Kidney epithelial cell (primary cell): ENCODE measurements at regions not wholly inside any gene's neighbourhood (a gene's known extent, or its start where the extent isn't known, plus 50 kb on each side); places are given as distances from the start of the nearest gene placed in this dataset.

Source experiments
- DNase-seq: peaks from one replicate; pipeline ENCODE4 v3.0.0-alpha.2; 2010; ENCODE audit warnings: low read depth
- H3K27me3 ChIP-seq: 2 replicates; pipeline ENCODE4 v1.6.0; 2011; ENCODE audit warnings: low read length; ENCODE audit not compliant: control insufficient read depth, insufficient read depth
- H3K36me3 ChIP-seq: 2 replicates; pipeline ENCODE4 v1.5.1; 2011; ENCODE audit warnings: low read length; ENCODE audit not compliant: control insufficient read depth, insufficient read depth
- H3K4me3 ChIP-seq: 2 replicates; pipeline ENCODE4 v1.5.1; 2011; ENCODE audit warnings: low read depth, mild to moderate bottlenecking, control low read depth, low read length
- TF ChIP-seq, protein P1 (sequence below): IDR thresholded peaks from 2 replicates; pipeline ENCODE4 v1.5.1; 2011; ENCODE audit warnings: mild to moderate bottlenecking, moderate library complexity, low read length, control low read depth, inconsistent platforms; ENCODE audit not compliant: insufficient read depth, poor library complexity, severe bottlenecking

DNA sequence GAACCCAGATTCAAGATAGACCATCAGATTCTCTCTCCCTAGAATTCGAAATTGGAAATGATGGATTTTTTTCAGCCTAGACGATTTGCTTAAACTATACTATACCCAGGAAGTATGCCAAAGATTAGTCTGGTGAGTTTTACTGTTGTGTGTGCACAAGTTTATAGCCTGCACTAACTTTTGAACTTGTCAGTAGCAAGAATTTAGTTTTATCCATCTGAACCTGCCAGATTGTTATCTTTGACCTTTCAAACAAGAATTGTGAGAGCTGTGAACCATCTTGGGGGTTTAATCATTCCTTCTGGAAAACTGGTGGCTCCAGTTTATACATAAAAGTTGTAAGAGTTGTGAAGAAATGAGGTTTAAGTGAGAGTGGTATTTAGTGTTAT, 243.5 kb upstream of the DAAM1 start:
- Histone ChIP-seq H3K27me3 (no peaks in the 10 kb centered on the region), H3K4me3 (no peak overlapping the region), H3K36me3 (no peaks in the 10 kb centered on the region)
- no peak for DNase-seq
- TF ChIP-seq, protein P1, sequence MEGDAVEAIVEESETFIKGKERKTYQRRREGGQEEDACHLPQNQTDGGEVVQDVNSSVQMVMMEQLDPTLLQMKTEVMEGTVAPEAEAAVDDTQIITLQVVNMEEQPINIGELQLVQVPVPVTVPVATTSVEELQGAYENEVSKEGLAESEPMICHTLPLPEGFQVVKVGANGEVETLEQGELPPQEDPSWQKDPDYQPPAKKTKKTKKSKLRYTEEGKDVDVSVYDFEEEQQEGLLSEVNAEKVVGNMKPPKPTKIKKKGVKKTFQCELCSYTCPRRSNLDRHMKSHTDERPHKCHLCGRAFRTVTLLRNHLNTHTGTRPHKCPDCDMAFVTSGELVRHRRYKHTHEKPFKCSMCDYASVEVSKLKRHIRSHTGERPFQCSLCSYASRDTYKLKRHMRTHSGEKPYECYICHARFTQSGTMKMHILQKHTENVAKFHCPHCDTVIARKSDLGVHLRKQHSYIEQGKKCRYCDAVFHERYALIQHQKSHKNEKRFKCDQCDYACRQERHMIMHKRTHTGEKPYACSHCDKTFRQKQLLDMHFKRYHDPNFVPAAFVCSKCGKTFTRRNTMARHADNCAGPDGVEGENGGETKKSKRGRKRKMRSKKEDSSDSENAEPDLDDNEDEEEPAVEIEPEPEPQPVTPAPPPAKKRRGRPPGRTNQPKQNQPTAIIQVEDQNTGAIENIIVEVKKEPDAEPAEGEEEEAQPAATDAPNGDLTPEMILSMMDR, result no peak

DNA sequence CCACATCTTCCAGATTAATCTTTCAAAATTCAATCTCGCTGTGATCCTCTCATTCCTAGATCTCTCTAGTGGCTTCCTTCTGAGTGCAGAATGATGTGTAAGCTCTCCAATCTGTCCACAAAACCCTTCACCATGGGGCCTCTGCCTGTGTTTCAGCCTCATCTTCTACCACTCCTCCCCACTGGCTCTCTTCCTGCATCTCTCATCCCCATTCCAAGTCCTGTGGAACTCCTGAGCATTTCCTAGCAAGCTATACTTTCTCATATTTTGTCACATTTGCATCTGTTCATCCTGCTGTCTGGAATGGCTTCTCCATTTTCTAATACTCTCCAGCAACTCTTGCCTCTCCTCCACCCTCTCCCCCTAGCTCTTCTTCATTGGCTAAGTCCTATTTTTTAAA, 242.0 kb upstream of the DAAM1 start:
- H3K27me3 ChIP-seq, result no peaks in the 10 kb centered on the region
- no peaks in the 10 kb centered on the region for H3K36me3 ChIP-seq
- H3K4me3 ChIP-seq, result no peak overlapping the region
- TF ChIP-seq, protein P1, result no peak
- DNase-seq, result no peak

DNA sequence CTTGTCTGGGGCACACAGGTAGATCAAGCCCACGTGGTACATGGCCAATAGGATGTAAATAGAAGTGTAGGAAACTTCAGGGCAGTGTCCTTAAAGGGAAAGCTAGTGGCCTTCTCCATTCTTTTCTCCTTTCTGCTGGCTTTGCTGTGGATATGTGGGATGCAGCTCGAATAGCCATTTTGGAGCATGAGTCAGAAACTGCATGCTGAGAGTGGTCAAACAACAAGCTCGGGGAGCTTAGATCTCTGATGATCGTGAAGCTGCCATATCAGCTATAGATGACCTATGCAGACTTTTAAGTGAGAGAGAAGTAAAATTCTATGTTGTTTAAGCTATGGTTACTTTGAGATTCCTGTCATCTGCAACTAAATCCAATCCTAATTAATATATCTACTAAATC, 241.3 kb upstream of the DAAM1 start:
- no peak overlapping the region for H3K4me3 ChIP-seq
- DNase-seq, result no peak
- no peaks in the 10 kb centered on the region for H3K36me3 ChIP-seq
- no peaks in the 10 kb centered on the region for H3K27me3 ChIP-seq
- TF ChIP-seq, protein P1, result no peak

DNA sequence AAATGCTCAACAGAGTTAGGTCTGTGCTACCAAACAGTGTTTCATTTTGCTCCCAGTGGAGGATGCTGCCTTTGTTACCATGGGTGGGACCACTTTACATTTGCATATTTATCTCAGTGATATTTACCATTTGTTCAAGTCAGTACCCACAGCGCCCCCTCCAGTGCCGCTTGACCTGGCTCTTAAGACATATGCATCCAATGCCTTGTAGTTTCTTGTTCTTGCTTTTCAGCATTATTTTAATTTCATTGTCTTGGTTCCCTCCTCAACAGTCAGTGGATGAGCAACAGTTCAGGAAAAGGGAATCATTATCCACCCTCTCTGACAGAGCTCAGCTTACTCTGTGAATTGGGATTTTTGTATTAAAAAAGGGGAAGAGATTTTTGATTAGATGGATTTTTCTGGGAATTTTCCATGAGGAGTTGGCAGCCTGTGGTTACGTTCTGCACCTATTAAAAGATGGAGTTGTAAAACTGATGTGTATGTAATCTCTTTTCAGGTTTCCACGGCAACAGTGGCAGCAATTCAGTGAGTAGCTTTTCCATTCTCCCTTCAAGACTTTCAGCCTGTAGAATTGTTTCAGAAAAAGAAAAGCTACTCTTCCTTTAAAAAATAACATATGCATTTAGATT, 240.5 kb upstream of the DAAM1 start:
- H3K27me3 ChIP-seq, result no peaks in the 10 kb centered on the region
- no peaks in the 10 kb centered on the region for H3K36me3 ChIP-seq
- TF ChIP-seq, protein P1, result no peak
- DNase-seq, result no peak
- H3K4me3 ChIP-seq, result no peak overlapping the region

DNA sequence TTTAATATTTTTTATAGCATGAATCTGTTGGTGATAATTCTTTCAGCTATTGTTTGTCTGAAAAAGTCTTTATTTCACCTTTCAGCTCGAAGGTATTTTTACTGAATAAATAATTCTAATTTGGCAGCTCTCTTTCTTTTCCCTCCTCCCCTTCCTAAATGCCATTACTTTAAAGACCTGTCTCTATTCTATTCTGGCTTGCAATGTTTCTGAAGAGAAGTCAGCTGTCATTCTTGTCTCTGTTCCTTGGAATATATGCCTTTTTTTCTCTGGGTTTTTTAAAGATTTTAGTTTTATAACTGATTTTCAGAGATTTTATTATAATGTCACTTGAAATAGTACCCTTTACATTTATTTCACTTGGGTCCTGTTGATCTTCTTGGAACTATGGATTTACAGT, 237.9 kb upstream of the DAAM1 start:
- no peak for DNase-seq
- TF ChIP-seq, protein P1, result no peak
- Histone ChIP-seq H3K36me3 (no peaks in the 10 kb centered on the region), H3K4me3 (no peak overlapping the region), H3K27me3 (no peaks in the 10 kb centered on the region)

DNA sequence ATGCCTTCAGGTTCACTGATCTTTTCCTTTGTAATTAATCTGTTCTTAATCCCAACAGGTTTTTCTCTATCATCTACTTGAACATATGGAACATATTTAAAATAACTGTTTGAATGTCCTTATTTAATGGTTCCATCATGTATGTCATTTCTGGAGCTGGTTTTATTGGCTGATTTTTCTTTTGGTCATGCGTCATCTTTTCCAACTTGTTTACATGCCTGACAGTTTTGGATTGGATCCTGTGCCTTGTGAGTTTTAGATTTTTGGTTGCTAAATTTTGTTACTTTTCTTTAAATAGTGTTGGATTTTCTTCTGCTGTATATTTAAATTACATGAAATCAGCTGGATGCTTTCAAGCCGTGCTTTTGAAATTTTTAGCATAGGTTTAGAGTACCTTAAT, 237.3 kb upstream of the DAAM1 start:
- H3K36me3 ChIP-seq, result no peaks in the 10 kb centered on the region
- no peak for DNase-seq
- no peaks in the 10 kb centered on the region for H3K27me3 ChIP-seq
- TF ChIP-seq, protein P1, result no peak
- no peak overlapping the region for H3K4me3 ChIP-seq
